Epithelial cell of proximal tubule (primary cell): ENCODE measurements at regions not wholly inside any gene's neighbourhood (a gene's known extent, or its start where the extent isn't known, plus 50 kb on each side); places are given as distances from the start of the nearest gene placed in this dataset.

ENCODE experiments used
- DNase-seq: peaks from one replicate; pipeline ENCODE4 v3.0.0-alpha.2; 2011; ENCODE audit warnings: low read depth
- H3K4me3 ChIP-seq: 2 replicates; pipeline ENCODE4 v1.5.1; 2011; ENCODE audit warnings: low read depth, mild to moderate bottlenecking, low read length
- TF ChIP-seq, protein P1 (sequence below): conservative IDR thresholded peaks from 2 replicates; pipeline ENCODE4 v1.5.1; 2012; ENCODE audit warnings: low read depth, mild to moderate bottlenecking, low read length

DNA sequence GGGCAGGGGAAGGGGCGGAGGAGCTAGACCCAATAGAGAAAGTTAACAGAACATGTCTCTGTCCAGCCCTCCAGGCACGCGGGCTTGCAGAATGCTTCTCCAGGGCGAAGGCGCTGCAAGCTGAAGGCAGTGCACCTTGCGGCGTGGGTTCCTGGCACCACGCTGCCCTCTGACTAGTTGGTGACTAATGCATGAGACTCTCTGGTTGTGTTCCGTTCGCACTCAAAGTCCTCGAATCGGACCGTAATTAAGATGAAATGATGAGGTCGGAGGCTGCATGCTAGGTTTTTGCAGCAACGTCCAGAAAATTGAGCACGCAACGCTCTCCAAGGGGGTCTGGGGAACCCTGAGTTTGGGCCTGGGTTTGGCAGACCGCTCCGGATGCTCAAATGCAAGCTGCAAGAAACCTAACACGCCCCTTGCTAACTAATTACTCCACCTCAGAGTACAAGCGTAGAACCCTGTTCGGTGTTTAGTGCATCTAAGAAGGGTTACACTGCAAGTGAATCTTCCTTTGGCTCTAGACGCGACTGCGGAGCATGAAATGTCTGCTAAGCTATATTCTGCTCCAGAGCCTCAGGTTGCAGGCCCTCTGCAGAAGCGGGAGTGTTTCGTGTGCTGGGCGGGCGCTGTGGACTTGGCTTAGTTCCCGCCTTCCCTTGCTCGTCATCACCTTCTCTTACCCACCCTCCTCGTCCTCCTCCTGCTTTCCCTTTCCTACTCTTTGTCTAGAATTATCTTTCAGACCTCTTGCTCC lies 57.1 kb upstream of the NKAP start:
- no peak for DNase-seq
- TF ChIP-seq, protein P1, sequence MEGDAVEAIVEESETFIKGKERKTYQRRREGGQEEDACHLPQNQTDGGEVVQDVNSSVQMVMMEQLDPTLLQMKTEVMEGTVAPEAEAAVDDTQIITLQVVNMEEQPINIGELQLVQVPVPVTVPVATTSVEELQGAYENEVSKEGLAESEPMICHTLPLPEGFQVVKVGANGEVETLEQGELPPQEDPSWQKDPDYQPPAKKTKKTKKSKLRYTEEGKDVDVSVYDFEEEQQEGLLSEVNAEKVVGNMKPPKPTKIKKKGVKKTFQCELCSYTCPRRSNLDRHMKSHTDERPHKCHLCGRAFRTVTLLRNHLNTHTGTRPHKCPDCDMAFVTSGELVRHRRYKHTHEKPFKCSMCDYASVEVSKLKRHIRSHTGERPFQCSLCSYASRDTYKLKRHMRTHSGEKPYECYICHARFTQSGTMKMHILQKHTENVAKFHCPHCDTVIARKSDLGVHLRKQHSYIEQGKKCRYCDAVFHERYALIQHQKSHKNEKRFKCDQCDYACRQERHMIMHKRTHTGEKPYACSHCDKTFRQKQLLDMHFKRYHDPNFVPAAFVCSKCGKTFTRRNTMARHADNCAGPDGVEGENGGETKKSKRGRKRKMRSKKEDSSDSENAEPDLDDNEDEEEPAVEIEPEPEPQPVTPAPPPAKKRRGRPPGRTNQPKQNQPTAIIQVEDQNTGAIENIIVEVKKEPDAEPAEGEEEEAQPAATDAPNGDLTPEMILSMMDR: no peak

DNA sequence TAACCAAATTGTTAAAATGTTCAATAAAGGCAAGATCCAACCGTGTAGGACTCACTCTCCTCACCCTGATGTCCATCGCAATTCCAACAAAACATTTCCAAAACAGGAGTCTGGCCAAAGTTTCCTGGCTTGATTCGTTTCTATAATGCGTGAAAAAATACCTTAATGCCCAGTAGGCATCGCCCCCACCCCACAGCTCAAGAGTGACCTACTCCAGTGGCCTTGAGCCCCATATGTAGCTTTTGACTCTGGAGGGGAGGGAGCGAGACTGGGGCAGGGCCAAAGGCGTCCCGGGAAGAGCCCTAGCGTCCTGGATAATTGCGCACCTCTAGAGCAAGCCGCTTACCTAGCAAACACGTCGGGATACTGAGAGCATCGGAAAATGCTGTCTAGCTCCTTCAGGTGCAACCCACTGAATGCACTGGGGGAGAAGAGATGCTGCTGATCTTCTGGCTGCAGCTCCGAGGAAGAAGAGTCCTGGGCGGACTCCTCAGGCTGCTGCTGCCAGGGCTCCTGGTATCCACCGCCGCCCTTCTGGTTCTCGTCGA lies 55.6 kb upstream of the NKAP start:
- TF ChIP-seq, protein P1: no peak
- no peak overlapping the region for H3K4me3 ChIP-seq
- no peak for DNase-seq

More for the DNA sequence above, 57.1 kb upstream of the NKAP start:
- H3K4me3 ChIP-seq: no peak overlapping the region

DNA sequence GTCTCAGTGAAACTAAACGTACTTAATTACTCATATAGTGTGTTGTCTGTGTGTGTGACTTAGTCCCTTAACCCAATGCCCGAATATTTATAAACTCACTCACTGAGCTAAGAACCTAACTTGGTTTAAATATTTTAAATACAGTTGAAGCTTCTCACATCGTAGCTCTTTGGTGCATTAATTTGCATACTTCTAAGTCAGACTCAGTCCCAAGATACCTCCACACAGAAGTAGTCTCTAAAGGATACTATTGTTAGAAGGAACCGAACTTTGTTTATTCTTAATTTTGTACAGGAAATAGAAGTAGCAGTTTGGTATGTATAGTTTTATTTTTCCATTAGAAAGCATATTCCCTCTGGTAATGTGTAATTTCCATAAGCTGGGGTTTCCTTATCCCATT lies 54.0 kb upstream of the NKAP start:
- no peak overlapping the region for H3K4me3 ChIP-seq
- no peak for DNase-seq
- TF ChIP-seq, protein P1: no peak

DNA sequence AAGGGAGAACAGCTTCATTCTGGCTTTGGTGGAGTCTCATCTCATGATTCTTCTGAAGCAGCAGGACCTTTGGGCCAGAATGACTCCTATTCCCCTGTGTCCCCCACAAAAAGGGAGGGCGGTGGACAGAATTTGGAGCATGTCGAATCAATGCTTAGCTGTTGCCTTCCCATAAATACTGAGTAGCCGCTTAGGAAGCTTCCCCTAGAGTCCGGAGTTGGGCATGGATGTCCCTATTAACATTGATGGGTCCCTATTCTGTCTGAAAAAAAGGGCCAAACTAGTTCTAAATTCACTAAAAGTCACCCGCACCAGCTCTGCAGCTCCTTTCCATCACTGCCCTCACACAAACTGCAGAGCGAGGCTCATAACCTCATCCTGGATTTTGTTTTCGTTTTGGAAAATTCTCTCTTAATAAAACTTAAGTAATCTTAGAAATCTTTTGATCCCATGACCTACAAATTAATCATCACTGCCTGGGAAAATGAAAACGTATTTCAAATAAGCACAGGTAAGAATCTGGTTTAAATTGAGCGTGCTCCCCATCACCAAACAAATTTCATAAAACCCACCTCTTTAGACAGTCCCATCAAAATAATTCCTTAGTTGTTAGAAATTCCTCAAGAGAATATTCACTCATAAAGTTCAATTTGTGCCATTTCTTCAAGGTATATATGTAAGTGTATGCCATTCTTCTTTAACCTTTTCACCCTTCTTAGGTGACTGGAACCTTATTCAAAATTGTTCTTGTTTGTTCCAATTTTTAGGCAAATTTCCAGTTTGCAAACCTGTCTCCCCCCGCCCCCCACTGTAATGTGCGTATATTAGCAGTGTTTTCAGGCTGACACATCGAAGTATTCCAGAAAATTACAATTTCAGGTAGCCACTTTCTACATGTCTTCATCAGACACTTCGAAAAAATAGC lies 53.3 kb upstream of the NKAP start:
- H3K4me3 ChIP-seq: no peak overlapping the region
- TF ChIP-seq, protein P1: no peak
- DNase-seq: no peak

DNA sequence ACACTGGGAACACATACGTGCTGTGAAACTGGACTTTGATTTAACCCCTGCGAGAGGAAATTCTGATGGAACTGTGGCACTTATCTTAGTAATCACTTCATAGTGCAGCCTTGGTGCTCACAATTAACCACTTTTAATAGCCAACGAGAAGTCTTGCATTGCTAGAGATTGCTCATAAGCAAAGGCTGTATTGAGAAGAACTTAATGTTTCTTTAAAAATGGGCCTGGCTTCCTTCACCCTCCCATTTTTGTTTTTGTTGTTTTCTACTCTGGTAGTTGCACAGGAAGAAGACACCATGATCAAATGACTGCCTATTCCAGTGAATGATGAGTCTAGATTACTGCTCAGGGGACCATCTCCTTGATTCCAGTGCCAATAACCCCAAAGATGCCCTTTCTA lies 52.5 kb upstream of the NKAP start:
- DNase-seq: no peak
- TF ChIP-seq, protein P1: no peak
- H3K4me3 ChIP-seq: no peak overlapping the region
